ENCODE measurements at regions not wholly inside any gene's neighbourhood (a gene's known extent, or its start where the extent isn't known, plus 50 kb on each side); places are given as distances from the start of the nearest gene placed in this dataset.

DNA sequence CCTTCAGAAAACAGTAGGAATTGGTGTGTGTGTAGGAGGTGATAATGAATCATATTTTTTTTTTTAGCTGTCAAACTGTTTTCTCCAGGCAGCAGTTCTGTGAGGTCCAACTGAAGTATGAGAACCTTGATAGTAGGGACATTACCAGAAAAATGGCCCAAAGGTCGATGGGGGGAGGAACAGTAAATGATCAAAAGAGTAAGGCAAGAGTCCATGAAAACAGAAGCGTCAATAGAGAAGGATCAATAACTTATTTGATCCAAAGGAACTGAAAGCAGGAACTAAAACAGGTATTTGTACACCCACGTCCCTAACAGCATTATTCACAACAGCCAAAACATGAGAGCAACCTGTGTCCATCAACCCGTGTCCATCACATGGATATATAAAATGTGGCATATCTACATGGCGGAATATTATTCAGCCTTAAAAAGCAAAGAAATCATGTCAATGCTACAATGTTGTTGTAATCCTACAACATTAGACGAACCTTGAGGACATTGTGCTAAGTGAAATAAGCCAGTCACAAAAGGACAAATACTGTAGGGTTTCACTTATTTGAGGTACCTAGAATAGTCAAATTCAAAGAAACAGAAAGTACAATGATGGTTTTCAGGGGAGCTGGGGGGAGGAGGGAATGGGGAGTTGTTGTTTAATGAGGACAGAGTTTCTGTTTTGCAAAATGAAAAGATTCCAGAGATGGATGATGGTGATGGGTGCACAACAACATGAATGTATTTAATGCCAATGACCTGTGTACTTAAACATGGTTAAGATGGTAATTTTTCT lies 214.0 kb upstream of the KLF14 start:
- H3K4me2 ChIP-seq (ENCODE audit: insufficient read depth, low read length) = no peak overlapping the region
- TF ChIP-seq, protein P1, sequence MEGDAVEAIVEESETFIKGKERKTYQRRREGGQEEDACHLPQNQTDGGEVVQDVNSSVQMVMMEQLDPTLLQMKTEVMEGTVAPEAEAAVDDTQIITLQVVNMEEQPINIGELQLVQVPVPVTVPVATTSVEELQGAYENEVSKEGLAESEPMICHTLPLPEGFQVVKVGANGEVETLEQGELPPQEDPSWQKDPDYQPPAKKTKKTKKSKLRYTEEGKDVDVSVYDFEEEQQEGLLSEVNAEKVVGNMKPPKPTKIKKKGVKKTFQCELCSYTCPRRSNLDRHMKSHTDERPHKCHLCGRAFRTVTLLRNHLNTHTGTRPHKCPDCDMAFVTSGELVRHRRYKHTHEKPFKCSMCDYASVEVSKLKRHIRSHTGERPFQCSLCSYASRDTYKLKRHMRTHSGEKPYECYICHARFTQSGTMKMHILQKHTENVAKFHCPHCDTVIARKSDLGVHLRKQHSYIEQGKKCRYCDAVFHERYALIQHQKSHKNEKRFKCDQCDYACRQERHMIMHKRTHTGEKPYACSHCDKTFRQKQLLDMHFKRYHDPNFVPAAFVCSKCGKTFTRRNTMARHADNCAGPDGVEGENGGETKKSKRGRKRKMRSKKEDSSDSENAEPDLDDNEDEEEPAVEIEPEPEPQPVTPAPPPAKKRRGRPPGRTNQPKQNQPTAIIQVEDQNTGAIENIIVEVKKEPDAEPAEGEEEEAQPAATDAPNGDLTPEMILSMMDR (IDR thresholded peaks at IDR 0.05; ENCODE audit: extremely low read depth in 1 of 2, insufficient read depth in 1 of 2, low read depth in 1 of 2, low read length in 2 of 2) = no peak
- TF ChIP-seq JUN (IDR thresholded peaks at IDR 0.05; ENCODE audit: borderline replicate concordance, insufficient read depth, insufficient read length, low read depth) = no peak
- no peak for TF ChIP-seq POLR2AphosphoS5 (IDR thresholded peaks at IDR 0.05; ENCODE audit: insufficient read depth, low read depth, low read length)
- TF ChIP-seq MAX (IDR thresholded peaks at IDR 0.05; ENCODE audit: insufficient read depth, insufficient read length) = no peak
- no peak for TF ChIP-seq EZH2 (IDR thresholded peaks at IDR 0.05; ENCODE audit: borderline replicate concordance, low read depth, low read length, severe bottlenecking)
- TF ChIP-seq MYC (IDR thresholded peaks at IDR 0.05; ENCODE audit: low read depth, low read length) = no peak
- TF ChIP-seq GATA2 (IDR thresholded peaks at IDR 0.05; ENCODE audit: insufficient read depth, insufficient read length, low read depth, low read length) = no peak
- no peak for TF ChIP-seq FOS (IDR thresholded peaks at IDR 0.05; ENCODE audit: borderline replicate concordance, insufficient read depth, low read length)
- TF ChIP-seq POLR2A (IDR thresholded peaks at IDR 0.05; ENCODE audit: low read depth, low read length) = no peak
- BruUV-seq (replicated peaks) = no TSS peak
- no peaks in the 10 kb centered on the region for H3K79me2 ChIP-seq (ENCODE audit: control insufficient read depth, insufficient read depth, low read length)
- no peak overlapping the region for H3K9ac ChIP-seq (replicated peaks; ENCODE audit: extremely low read depth, insufficient read depth, low read length)
- H3K4me1 ChIP-seq (ENCODE audit: control insufficient read depth, extremely low read depth, insufficient read depth, low read length) = peaks cover 10% of the 10 kb centered on the region
- no peaks in the 10 kb centered on the region for H3K9me1 ChIP-seq (replicated peaks; ENCODE audit: control insufficient read depth, extremely low read depth, insufficient read depth, low read length)
- no peak for FAIRE-seq
- ChIA-PET POLR2A (interaction anchor here (0.5 to 0.7 kb wide), 2 partner anchors 19 to 43 kb away, joined by 3 to 5 read pairs; no protein-coding TSS in a partner anchor), CTCF (interaction anchor here (1.1 to 4.5 kb wide), 4 partner anchors 10 to 34 kb away, joined by 3 to 37 read pairs (median 4); no protein-coding TSS in a partner anchor)
- no peak overlapping the region for H3K4me3 ChIP-seq (replicated peaks in 1 of 3; ENCODE audit: insufficient read depth in 1 of 3, low read depth in 1 of 3, low read length in 3 of 3)
- no peak overlapping the region for H3K27ac ChIP-seq (ENCODE audit: insufficient read depth, low read depth, low read length)
- no peaks in the 10 kb centered on the region for H3K27me3 ChIP-seq (ENCODE audit: control insufficient read depth in 2 of 2, insufficient read depth in 2 of 2, low read length in 2 of 2)
- DNase-seq (ENCODE audit: low read depth, low spot score) = no peak
- no peak overlapping the region for H2AFZ ChIP-seq (ENCODE audit: low read depth, low read length)
- dilution Hi-C loops (cut with MboI; ENCODE audit: extremely low pct_ligation_motif_present, low sequenced_read_pairs) (no loop called here), intact Hi-C loops (cut with micrococcal nuclease) (no loop called here)
- H3K9me3 ChIP-seq (replicated peaks; ENCODE audit: control insufficient read depth, insufficient read depth, low read length) = no peaks in the 10 kb centered on the region
- H3K36me3 ChIP-seq (ENCODE audit: control insufficient read depth in 2 of 2, extremely low read depth in 1 of 2, insufficient read depth in 2 of 2, low read length in 2 of 2) = peaks cover 0 to 6% of the 10 kb centered on the region in 2 experiments
- no peaks in the 10 kb centered on the region for H4K20me1 ChIP-seq (replicated peaks; ENCODE audit: control insufficient read depth, extremely low read depth, insufficient read depth, low read length)
